Transverse colon (tissue), 4 donors: ENCODE measurements at regions not wholly inside any gene's neighbourhood (a gene's known extent, or its start where the extent isn't known, plus 50 kb on each side); places are given as distances from the start of the nearest gene placed in this dataset.

Experiments
- DNase-seq: peaks from one replicate; pipeline ENCODE4 v3.0.0-alpha.2; 2019
- H3K27ac ChIP-seq, 4 donors: fragments of 200-600 bp; sonication (generic); 2 replicates each; pipeline ENCODE4 v1.5.1; 2016 to 2018; ENCODE audit warnings: inconsistent platforms in 4 of 4
- H3K27me3 ChIP-seq: fragments of 200-600 bp; sonication (generic); 2 replicates; pipeline ENCODE4 v1.5.1; 2017; ENCODE audit warnings: inconsistent platforms
- H3K36me3 ChIP-seq, 4 donors: fragments of 200-600 bp; sonication (generic); 2 replicates each; pipeline ENCODE4 v1.5.1; 2017 to 2019; ENCODE audit warnings: inconsistent platforms in 4 of 4
- H3K4me1 ChIP-seq, 4 donors: fragments of 200-600 bp; sonication (generic); 2 replicates each; pipeline ENCODE4 v1.5.1; 2017 to 2020; ENCODE audit warnings: inconsistent platforms in 4 of 4
- H3K4me3 ChIP-seq, 4 donors: fragments of 200-600 bp; sonication (generic); 1 replicate in 1 of 4; 2 replicates in 3 of 4; pipeline versions ENCODE4 v1.5.1 to v1.6.1; 2017 to 2019; ENCODE audit warnings: inconsistent platforms in 4 of 4
- H3K9me3 ChIP-seq, 2 donors: fragments of 200-600 bp; sonication (generic); 2 replicates each; pipeline ENCODE4 v1.5.1; 2017 to 2019; ENCODE audit warnings: inconsistent platforms in 2 of 2
- CTCF ChIP-seq, 5 experiments: fragments of 200-600 bp in 3 of 5; fragments of 450-650 bp in 2 of 5; sonication (generic) in 3 of 5; IDR thresholded peaks; 1 replicate in 2 of 5; 2 replicates in 3 of 5; pipeline ENCODE4 v1.5.1; 2016 to 2017; ENCODE audit warnings: antibody characterized with exemption in 5 of 5, inconsistent platforms in 3 of 5, mild to moderate bottlenecking in 2 of 5, moderate library complexity in 1 of 5
- EP300 ChIP-seq: sonication (generic); formaldehyde crosslinking; IDR thresholded peaks from one replicate; pipeline ENCODE4 v1.6.1; 2017; ENCODE audit warnings: antibody characterized with exemption, low read depth
- POLR2A ChIP-seq: fragments of 450-650 bp; IDR thresholded peaks from one replicate; pipeline ENCODE4 v1.6.1; 2016; ENCODE audit warnings: antibody characterized with exemption, mild to moderate bottlenecking, moderate library complexity
- POLR2AphosphoS5 ChIP-seq, 3 donors: sonication (generic); formaldehyde crosslinking; IDR thresholded peaks; one replicate each; pipeline ENCODE4 v1.6.1; 2016; ENCODE audit warnings: antibody characterized with exemption in 3 of 3
- WGBS, 2 donors: methylation state at CpG; one replicate each; pipeline ENCODE4 v1.1.5; 2018; ENCODE audit warnings: low coverage in 1 of 2; 5-methylcytosine and 5-hydroxymethylcytosine counted together
- in situ Hi-C, 4 donors: fragments of 200-750 bp; cut with MboI; loops; one replicate each; pipeline versions ENCODE4 v1.15.0 to v1.15.1; 2017; ENCODE audit warnings: low sequenced_read_pairs in 3 of 4, low pct_ligation_motif_present in 1 of 4, low pct_unique_long_range_greater_than_20kb in 1 of 4
- intact Hi-C: fragments of 100-400 bp; cut with DNase I; formaldehyde crosslinking; loops from one replicate; pipeline ENCODE4 v1.15.1; 2023; ENCODE audit warnings: low total_unique reads

DNA sequence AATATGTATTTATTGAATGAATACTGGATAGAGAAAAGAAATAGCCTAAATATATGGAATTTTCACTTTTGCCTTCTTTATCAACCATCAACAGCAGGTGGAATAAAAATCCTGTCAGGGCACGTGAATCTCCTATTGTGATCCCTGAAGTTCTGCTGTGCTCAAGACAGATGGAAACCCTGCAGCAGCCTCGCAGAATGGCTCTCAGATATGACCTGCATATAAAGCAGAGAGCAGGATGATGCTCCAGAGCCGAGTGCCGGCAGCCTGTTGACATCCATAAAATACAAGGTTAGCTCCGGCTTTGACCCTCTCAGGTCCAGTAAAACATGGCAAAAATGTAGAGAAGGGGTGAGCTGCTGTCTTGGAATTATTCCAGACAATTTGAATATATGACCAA is 659.3 kb downstream of the DIAPH3 start:
- DNase-seq = no peak
- WGBS, 2 donors = 57 to 72% methylated on average over 5 of the region's 5 CpGs
- in situ Hi-C loops (no loop called here), intact Hi-C loops (no loop called here)
- no peaks in the 10 kb centered on the region for H3K27me3 ChIP-seq
- H3K27ac ChIP-seq = no peak overlapping the region
- no peaks in the 10 kb centered on the region for H3K36me3 ChIP-seq
- no peak overlapping the region for H3K4me3 ChIP-seq
- H3K9me3 ChIP-seq = no peaks in the 10 kb centered on the region
- H3K4me1 ChIP-seq = no peaks in the 10 kb centered on the region
- TF ChIP-seq POLR2A (no peak), EP300 (no peak), POLR2AphosphoS5 (IDR thresholded peaks at IDR 0.05) (no peak), CTCF (IDR thresholded peaks at IDR 0.05) (no peak)

- no peaks in the 10 kb centered on the region for H3K4me1 ChIP-seq
Measured at GRCh38 chr13:59510386-59510785, 653.3 kb downstream of the DIAPH3 start.

DNA sequence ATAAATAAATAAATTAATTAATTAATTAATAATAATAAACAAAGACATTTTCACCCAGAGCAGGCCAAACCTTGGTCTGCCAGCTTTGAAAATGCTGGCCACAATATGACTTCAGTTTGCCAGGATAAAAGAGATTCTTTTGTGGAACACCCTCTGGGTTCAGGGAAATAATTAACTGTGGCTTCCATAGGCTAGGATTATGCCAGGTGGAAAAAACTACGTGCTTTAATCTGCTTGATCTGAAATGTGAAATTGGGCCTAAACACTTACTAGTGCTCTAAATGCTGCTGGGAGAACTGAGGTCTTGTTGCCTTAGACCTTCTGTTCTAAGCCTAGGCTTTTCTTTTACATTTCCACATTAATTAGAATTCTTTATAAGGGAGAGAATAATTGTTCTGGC is 650.0 kb downstream of the DIAPH3 start:
- DNase-seq = no peak
- no peaks in the 10 kb centered on the region for H3K4me1 ChIP-seq
- in situ Hi-C loops (no loop called here), intact Hi-C loops (no loop called here)
- WGBS, 2 donors = 59 to 71% methylated on average over 1 of the region's 1 CpG
- no peaks in the 10 kb centered on the region for H3K9me3 ChIP-seq
- TF ChIP-seq CTCF (IDR thresholded peaks at IDR 0.05) (no peak), POLR2A (no peak), EP300 (no peak), POLR2AphosphoS5 (IDR thresholded peaks at IDR 0.05) (no peak)
- H3K27me3 ChIP-seq = no peaks in the 10 kb centered on the region
- no peak overlapping the region for H3K4me3 ChIP-seq
- H3K36me3 ChIP-seq = no peaks in the 10 kb centered on the region
- H3K27ac ChIP-seq = no peak overlapping the region

More at GRCh38 chr13:59510386-59510785, 653.3 kb downstream of the DIAPH3 start:
- TF ChIP-seq POLR2A (no peak), CTCF (IDR thresholded peaks at IDR 0.05) (no peak)
- H3K9me3 ChIP-seq = no peaks in the 10 kb centered on the region
- H3K36me3 ChIP-seq = no peaks in the 10 kb centered on the region
- in situ Hi-C loops = no loop called here
- H3K27me3 ChIP-seq = no peaks in the 10 kb centered on the region
- no peak overlapping the region for H3K27ac ChIP-seq
- 81 to 100% methylated on average over 3 to 4 of the region's 4 CpGs for WGBS, 2 donors
- no peak for DNase-seq
- H3K4me3 ChIP-seq = no peak overlapping the region
- intact Hi-C loops = no loop called here

DNA sequence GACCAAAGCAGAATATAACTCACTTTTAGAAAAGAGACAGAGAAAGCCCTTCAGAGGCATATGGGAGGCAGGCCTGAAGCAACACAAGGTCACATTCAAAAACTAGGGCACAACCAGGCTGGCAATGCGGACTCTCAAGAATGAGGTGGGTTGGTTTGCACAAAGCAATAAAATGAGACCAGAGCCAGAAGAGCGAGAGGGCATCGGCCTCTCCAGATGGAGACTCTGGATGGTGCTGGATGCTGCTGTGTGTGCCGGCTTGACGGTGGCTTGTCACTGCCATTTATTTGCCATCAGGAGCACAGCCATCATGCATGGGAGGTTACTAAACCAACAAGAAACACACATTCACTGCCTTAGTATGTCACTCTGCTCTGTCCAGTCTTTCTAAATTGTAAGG is 649.4 kb downstream of the DIAPH3 start:
- in situ Hi-C loops (no loop called here), intact Hi-C loops (no loop called here)
- Histone ChIP-seq H3K4me1 (no peaks in the 10 kb centered on the region), H3K9me3 (no peaks in the 10 kb centered on the region), H3K4me3 (no peak overlapping the region), H3K36me3 (no peaks in the 10 kb centered on the region), H3K27ac (no peak overlapping the region), H3K27me3 (no peaks in the 10 kb centered on the region)
- WGBS, 2 donors = 93% methylated on average over 5 of the region's 5 CpGs; no CpG with 5 or more reads in 1 of the 2 donors
- TF ChIP-seq POLR2A (no peak), EP300 (no peak), CTCF (IDR thresholded peaks at IDR 0.05) (no peak), POLR2AphosphoS5 (IDR thresholded peaks at IDR 0.05) (no peak)
- DNase-seq = no peak
